ENCODE measurements at regions not wholly inside any gene's neighbourhood (a gene's known extent, or its start where the extent isn't known, plus 50 kb on each side); places are given as distances from the start of the nearest gene placed in this dataset.

DNA sequence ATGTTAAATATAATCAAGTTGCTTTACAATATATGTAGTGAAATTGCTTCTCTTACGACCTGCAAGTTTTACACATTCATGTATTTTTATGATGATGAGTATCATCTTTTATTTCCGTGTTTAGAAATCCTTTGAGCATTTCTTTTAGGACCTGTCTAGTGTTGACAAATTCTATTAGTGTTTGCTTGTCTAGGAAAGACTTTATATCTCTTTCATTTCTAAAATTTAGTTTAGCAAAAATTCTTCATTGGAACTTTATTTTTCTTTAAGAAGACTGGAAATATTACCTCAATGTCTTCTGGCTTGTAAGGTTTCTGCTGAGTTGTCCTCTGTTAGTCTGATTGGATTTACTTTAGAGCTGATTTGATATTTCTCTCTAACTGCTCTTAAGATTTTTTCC is 920.9 kb upstream of the CTNND2 start:
- H3K9me3 ChIP-seq (ENCODE audit: control insufficient read depth, low read depth, low read length) = no peaks in the 10 kb centered on the region
- H3T11ph ChIP-seq (ENCODE audit: low read length) = no peak overlapping the region
- no peaks in the 10 kb centered on the region for H3K79me1 ChIP-seq (ENCODE audit: insufficient read depth, low read depth, low read length, poor library complexity, severe bottlenecking)
- H3K23ac ChIP-seq (ENCODE audit: insufficient read length, low read depth, low read length) = no peak overlapping the region
- H4K5ac ChIP-seq (ENCODE audit: insufficient read length, low read depth, low read length) = no peak overlapping the region
- no peak overlapping the region for H2BK15ac ChIP-seq (ENCODE audit: low read depth, low read length)
- H3K4me2 ChIP-seq (ENCODE audit: insufficient read depth, insufficient read length, low read length) = no peak overlapping the region
- H3K4me1 ChIP-seq (ENCODE audit: insufficient read depth, low read length) = no peaks in the 10 kb centered on the region
- Mint-ChIP-seq H3K4me1 (no peaks in the 10 kb centered on the region), H3K36me3 (ENCODE audit: insufficient read depth in 1 of 3, low read depth in 3 of 3) (peaks cover 0 to 31% (median 4%) of the 10 kb centered on the region in 3 experiments; a peak in 3 of 7 replicates), H3K27ac (no peak overlapping the region), H3K27me3 (ENCODE audit: low read depth) (no peaks in the 10 kb centered on the region), H3K9me3 (peaks cover 23 to 24% of the 10 kb centered on the region in 2 experiments), H3K4me3 (no peak overlapping the region)
- no peak overlapping the region for H2BK120ac ChIP-seq (ENCODE audit: low read depth, low read length, poor library complexity, severe bottlenecking)
- no peak overlapping the region for H3K18ac ChIP-seq (ENCODE audit: insufficient read length, low read depth, low read length)
- no peaks in the 10 kb centered on the region for H3K27me3 ChIP-seq (ENCODE audit: insufficient read depth, low read length)
- no peak for DNase-seq
- H3K14ac ChIP-seq (ENCODE audit: insufficient read depth, low read length) = no peak overlapping the region
- no peak overlapping the region for H3K4ac ChIP-seq (ENCODE audit: low read depth, low read length)
- no peak overlapping the region for H3K56ac ChIP-seq (ENCODE audit: insufficient read length, low read depth, low read length)
- H2BK5ac ChIP-seq (ENCODE audit: insufficient read length, low read length) = no peak overlapping the region
- no peak overlapping the region for H2BK12ac ChIP-seq (ENCODE audit: insufficient read length, low read depth, low read length)
- WGBS (ENCODE audit: extremely low coverage, insufficient read length, low lambda C conversion rate) = no CpG with 5 or more reads among the region's 2 CpGs
- TF ChIP-seq, protein P1, sequence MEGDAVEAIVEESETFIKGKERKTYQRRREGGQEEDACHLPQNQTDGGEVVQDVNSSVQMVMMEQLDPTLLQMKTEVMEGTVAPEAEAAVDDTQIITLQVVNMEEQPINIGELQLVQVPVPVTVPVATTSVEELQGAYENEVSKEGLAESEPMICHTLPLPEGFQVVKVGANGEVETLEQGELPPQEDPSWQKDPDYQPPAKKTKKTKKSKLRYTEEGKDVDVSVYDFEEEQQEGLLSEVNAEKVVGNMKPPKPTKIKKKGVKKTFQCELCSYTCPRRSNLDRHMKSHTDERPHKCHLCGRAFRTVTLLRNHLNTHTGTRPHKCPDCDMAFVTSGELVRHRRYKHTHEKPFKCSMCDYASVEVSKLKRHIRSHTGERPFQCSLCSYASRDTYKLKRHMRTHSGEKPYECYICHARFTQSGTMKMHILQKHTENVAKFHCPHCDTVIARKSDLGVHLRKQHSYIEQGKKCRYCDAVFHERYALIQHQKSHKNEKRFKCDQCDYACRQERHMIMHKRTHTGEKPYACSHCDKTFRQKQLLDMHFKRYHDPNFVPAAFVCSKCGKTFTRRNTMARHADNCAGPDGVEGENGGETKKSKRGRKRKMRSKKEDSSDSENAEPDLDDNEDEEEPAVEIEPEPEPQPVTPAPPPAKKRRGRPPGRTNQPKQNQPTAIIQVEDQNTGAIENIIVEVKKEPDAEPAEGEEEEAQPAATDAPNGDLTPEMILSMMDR (conservative IDR thresholded peaks at IDR 0.05) = no peak
- no peak overlapping the region for H4K91ac ChIP-seq (ENCODE audit: insufficient read length, low read depth, low read length)
- no peak overlapping the region for H3K9ac ChIP-seq (ENCODE audit: extremely low read depth, insufficient read length, low read length)
- H2BK20ac ChIP-seq (ENCODE audit: low read depth, low read length, poor library complexity, severe bottlenecking) = no peak overlapping the region
- no peaks in the 10 kb centered on the region for H3K79me2 ChIP-seq (ENCODE audit: insufficient read depth, low read length)
- H4K8ac ChIP-seq (replicated peaks; ENCODE audit: insufficient read length, low read depth, low read length) = no peak overlapping the region
- H3K23me2 ChIP-seq (ENCODE audit: insufficient read length, low read depth, low read length, poor library complexity, severe bottlenecking) = no peaks in the 10 kb centered on the region
- no peaks in the 10 kb centered on the region for H4K20me1 ChIP-seq (ENCODE audit: control insufficient read depth, insufficient read depth, insufficient read length)
- H2AFZ ChIP-seq (ENCODE audit: low read length) = no peak overlapping the region
- no peak overlapping the region for H2AK5ac ChIP-seq (ENCODE audit: insufficient read length, low read length)
- no peak overlapping the region for H3K27ac ChIP-seq (ENCODE audit: insufficient read length, low read depth, low read length)
